ENCODE measurements at regions not wholly inside any gene's neighbourhood (a gene's known extent, or its start where the extent isn't known, plus 50 kb on each side); places are given as distances from the start of the nearest gene placed in this dataset.

DNA sequence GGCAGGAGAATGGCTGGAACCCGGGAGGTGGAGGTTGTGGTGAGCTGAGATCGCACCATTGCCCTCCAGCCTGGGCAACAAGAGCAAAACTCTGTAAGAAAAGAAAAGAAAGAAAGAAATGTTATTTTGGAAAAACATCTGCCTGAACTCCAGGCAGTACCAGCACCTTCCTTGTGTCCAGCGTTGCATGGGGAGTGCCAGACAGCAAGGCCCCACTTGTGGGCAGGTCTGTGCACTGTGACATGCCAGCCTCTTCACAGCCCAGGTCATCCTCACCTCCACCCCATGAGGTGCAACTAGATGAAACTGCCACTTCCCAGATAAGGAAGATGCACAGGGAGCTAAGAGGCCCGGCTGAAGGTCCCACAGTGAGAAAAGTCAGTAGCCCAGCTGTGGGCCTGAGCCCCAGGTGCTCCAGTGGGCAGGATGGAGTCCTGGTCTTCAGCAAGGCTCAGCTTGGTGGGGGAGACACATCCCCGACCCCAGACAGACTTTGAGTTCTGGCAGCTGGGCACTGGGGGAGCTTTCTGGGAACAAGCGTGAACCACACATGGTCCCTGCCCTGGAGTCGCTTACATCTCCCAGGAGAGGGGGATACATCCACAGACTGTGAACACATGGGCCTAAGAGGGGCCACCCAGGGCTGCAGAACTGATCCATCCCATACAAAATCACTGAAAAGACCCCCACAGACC lies 146.9 kb upstream of the IER5L start:
- H3K27ac ChIP-seq (ENCODE audit: low read depth, low read length), result no peak overlapping the region
- 92 to 97% (median 95%) methylated on average over 7 of the region's 7 CpGs for WGBS, 3 donors

- 74 to 86% (median 81%) methylated on average over 13 of the region's 13 CpGs for WGBS, 3 donors
- no peak overlapping the region for H3K27ac ChIP-seq (ENCODE audit: low read depth, low read length)
Observed at GRCh38 chr9:129323999-129324553, 146.0 kb upstream of the IER5L start.

- WGBS, 3 donors, result 58 to 67% (median 58%) methylated on average over 6 of the region's 6 CpGs
- no peak overlapping the region for H3K27ac ChIP-seq (ENCODE audit: low read depth, low read length)
Observed at GRCh38 chr9:129323376-129323998, 145.4 kb upstream of the IER5L start.

- 75 to 89% (median 81%) methylated on average over 17 of the region's 17 CpGs for WGBS, 3 donors
- no peak overlapping the region for H3K27ac ChIP-seq (ENCODE audit: low read depth, low read length)
Observed at GRCh38 chr9:129322641-129323375, 144.7 kb upstream of the IER5L start.

GRCh38 chr9:129322022-129322621 lies 144.1 kb upstream of the IER5L start:
- WGBS, 3 donors, result 94% methylated on average over 7 of the region's 7 CpGs
- no peak overlapping the region for H3K27ac ChIP-seq (ENCODE audit: low read depth, low read length)

DNA sequence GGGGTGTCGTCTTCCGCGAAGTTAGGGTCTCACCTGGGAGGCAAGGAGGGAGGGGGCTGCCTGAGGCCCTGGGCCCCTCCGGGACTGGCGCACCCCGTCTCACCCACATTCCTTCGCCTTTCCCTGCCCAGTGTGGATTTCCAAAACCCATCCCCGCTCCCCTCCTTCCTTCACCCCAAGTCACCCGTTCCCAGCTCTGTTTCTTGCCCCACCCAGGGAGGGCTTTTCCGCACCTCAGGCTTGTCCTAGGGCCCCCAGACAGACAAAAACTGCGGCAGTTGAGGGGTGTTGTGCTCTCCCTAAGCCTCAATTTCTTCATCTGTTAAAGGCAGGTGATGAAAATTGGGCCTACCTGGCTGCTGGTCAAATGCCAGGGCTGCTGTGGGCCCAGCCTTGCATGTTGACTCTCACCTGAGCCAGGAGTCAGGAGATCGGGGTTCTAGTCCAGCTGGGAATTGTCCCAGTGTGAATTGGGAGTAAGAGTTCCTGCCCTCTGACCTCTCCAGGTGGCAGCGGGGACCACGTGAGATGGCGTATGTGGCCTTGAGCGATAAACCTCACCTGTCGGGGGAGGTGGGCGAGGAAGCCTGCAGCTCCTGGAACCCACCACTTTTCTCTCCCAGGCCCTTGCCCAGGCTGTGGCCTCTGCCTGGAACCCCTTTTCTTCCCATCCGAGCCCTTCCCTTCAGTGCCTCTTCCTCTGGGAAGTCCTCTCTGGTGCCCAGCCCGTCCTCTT lies 143.4 kb upstream of the IER5L start:
- WGBS, 3 donors, result 81 to 88% (median 83%) methylated on average over 15 to 20 of the region's 20 CpGs
- H3K27ac ChIP-seq (ENCODE audit: low read depth, low read length), result no peak overlapping the region

- WGBS, 3 donors, result 9 to 11% (median 11%) methylated on average over 46 of the region's 46 CpGs
- H3K27ac ChIP-seq (ENCODE audit: low read depth, low read length), result no peak overlapping the region
Observed at GRCh38 chr9:129320575-129321285, 142.7 kb upstream of the IER5L start.

DNA sequence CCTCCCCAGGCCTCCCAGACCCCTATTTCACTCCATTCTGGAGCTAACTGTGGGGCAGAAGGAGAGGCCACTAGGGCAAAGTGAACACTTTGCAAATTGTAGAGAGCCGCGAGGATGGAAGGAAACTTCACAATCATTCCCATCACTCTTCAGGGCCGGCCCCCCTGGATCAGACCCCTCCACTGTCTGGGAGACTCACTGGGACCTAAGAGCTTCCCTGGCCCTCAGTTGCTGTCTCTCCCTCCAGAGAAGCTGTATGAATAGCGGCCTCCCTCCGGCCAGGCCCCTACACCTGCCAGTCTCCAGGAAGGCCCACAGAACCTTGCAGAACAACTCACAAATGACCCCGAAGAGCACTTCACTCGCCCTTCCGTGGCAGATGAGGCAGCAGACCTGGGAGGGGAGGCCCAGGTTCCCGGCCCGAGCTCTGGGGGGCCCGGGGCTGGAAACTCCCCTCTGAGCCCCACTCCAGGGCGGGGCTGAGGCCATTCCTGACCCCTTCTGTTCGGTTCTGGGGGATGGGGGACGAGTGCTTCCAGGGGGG lies 141.9 kb upstream of the IER5L start:
- H3K27ac ChIP-seq (ENCODE audit: low read depth, low read length), result no peak overlapping the region
- 38 to 41% (median 40%) methylated on average over 14 of the region's 14 CpGs for whole genome bisulfite sequencing, 3 donors

GRCh38 chr9:129319076-129319937 lies 141.2 kb upstream of the IER5L start:
- WGBS, 3 donors, result 72 to 81% (median 81%) methylated on average over 28 to 30 of the region's 30 CpGs
- no peak overlapping the region for H3K27ac ChIP-seq (ENCODE audit: low read depth, low read length)

DNA sequence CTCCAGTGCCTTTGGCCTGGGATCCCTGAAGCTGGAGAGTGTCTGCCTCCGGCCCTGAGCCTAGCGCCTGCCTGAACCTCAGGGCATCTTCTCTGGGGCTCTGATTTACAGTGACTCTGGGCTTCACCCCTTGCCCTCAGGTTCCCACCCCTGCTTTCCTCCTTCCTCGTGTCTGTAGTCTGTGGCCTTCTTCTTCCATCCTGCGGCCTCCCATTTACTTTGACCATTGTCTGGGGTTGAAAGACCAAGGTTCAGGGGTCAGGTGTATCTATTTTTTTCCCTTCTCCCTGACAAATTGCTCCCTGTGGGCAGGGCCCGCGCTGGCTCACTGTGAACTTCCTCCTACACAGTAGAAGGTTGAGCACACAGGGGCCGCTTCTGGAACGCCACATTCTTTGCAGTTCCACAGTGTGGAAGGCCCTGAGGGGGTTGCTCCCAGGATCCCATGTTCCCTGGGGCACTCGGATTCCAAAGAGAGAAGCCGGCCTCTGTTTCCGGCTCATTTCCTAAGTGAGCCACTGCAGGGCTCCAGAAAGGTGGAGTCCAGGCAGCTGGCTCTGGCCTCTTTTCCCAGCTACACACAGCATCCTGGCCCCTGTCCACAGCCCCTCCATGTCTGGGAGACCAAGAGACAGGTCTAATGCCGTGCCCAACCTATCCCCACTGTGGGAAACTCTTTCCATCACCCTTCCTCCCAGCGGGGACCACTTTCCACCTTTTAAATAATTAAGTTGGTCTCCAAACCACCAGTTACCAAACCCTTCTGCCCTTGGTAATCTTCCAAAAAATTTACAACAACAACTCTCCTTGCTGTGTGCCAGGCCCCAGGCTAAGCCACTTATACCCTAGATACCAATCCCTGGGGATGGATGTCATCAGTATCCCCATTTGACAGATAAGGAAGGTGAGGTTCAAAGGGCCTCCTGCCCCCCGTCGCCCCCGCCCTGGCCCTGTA lies 140.3 kb upstream of the IER5L start:
- 63 to 86% (median 71%) methylated on average over 16 of the region's 16 CpGs for WGBS, 3 donors
- no peak overlapping the region for H3K27ac ChIP-seq (ENCODE audit: low read depth, low read length)

DNA sequence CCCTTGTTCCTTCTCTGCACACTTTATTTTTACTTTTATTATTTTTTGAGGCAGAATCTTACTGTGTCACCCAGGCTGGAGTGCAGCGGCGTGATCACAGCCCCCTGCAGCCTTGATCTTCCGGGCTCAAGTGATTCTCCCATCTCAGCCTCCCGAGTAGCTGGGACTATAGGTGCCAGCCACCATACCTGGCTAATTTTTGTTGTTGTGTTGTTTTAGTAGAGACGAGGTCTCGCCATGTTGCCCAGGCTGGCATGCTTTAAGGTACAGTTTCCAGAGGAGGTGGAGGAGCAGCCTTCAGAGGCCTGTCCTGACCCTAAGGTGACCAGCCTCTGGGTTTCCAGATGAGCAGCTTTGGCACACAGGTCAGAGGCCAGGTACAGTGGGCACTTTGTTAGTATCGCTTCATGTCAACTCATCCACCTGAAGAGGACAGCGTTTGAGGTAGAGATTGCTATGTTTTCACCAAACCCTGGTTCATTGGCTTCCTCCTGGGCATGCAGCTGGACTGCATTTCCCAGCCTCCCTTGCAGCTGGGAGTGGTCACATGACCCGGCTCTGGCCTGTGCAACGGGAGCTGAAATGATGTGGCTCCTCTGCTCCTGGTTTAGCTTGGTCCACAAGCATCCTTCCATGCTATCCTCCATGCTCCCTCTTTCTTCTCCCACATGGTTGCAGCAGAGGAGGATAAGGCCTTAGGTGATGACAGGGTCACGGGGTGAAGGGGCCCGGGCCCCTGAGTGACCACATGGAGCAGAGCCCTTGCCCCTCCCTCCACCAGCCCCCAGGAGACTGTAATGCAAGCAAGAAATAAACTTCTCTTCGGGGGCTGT lies 139.3 kb upstream of the IER5L start:
- 80 to 82% (median 81%) methylated on average over 13 of the region's 13 CpGs for WGBS, 3 donors

DNA sequence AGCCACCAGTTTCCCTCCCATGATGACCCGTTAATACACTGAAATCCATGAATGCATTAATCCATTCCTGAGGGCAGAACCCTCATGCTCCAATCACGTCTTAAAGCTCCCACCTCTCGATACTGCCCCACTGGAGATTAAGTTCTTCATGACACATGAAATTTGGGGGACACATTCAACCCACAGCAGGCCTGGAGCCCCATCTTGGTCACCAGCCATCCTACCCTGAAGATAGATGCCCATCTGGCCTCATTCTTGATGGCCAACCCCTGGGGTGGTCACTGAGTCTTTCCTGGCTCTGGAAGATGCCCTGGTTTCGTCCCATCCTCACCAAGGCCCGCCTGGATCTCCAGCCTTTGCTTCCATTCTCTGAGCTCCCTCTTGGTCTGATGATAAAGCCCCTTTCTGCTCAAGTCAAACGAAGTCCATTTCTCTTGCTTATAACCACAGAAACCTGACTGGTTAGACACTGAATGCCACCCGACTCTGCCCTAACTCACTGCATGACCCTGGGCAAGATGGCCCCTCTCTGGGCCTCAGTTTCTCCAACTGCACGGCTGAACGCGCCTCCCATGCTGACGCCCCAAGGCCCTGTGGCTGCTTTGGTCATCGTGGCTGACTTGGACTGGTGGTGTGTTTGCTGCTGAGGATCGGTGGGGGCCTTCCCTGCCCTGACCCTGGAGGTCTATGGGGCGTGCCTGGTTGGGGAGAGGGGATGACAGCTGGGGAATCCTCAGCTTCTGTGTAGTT lies 138.4 kb upstream of the IER5L start:
- WGBS, 3 donors, result 91 to 92% (median 91%) methylated on average over 14 of the region's 14 CpGs
- no peak overlapping the region for H3K27ac ChIP-seq (ENCODE audit: low read depth, low read length)

More for the DNA sequence above, 139.3 kb upstream of the IER5L start:
- no peak overlapping the region for H3K27ac ChIP-seq (ENCODE audit: low read depth, low read length)

GRCh38 chr9:129313331-129313955 lies 135.4 kb upstream of the IER5L start:
- WGBS, 3 donors, result 73 to 94% (median 92%) methylated on average over 9 to 10 of the region's 10 CpGs
- H3K27ac ChIP-seq (ENCODE audit: low read depth, low read length), result no peak overlapping the region

All from adipose tissue (tissue), 3 donors.